Umbilical cord (tissue), 1 donor: ENCODE measurements at regions not wholly inside any gene's neighbourhood (a gene's known extent, or its start where the extent isn't known, plus 50 kb on each side); places are given as distances from the start of the nearest gene placed in this dataset.

Experiments
- DNase-seq: peaks from one replicate; pipeline ENCODE4 v3.0.0-alpha.2; 2015; ENCODE audit warnings: low spot score

DNA sequence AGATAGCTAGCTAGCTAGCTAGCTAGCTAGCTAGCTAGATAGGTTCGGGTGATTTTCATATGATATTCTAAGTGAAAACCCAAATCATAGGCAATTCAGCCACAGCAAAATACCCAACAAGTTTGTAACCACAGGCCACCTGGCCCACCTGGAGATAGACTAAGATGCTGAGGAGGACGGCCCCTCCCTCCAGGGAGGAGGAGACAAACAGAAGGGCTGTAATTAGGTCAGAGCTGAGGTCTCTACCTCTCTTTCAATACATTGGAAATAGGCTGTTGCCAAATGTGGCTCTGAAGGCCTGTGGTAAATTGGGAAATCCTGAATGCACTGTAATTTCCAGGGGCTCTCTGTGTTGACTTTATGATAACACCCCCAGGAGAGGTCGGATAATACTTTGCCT, 382.2 kb downstream of the FGF9 start:
- DNase-seq = no peak

DNA sequence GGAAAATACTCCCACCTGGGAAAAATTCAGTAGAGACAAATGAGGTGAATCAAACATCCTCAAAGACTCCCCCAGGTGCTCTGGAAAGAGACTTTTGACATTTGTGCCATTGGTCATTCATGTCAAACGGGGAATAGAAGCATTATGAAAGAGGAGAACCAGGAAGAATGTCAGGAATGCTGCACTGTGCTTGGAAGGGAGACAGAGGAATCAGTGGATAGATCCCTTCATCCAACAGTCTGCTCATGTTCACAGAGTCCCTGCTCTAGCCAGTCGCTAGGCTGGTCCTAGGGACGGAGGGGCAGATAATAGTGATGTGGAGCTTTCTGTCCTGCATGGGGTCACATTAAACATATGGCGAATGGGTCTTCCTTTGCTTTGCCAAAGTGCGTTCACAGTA, 384.4 kb downstream of the FGF9 start:
- no peak for DNase-seq

DNA sequence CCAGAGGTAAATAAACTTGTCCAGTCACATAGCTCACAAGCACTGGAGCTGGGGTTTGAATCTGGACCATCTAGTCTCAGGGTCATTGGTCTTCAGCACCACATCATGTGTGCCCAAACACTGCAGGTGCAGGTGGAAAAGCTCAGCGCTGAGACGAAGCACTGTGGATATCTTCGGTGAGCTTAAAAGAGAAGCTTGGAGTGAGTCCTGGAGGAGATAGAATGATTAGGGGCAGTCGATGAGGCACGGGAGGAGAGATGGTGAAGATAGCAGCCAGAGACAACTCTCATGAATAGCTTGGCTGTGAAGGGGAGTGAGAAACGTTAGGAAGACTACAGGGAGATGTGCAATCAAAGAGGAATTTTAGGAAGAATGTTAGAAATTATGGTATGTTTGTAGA, 389.3 kb downstream of the FGF9 start:
- DNase-seq = no peak

GRCh38 chr13:22061371-22061805, 390.5 kb downstream of the FGF9 start:
- DNase-seq = no peak

DNA sequence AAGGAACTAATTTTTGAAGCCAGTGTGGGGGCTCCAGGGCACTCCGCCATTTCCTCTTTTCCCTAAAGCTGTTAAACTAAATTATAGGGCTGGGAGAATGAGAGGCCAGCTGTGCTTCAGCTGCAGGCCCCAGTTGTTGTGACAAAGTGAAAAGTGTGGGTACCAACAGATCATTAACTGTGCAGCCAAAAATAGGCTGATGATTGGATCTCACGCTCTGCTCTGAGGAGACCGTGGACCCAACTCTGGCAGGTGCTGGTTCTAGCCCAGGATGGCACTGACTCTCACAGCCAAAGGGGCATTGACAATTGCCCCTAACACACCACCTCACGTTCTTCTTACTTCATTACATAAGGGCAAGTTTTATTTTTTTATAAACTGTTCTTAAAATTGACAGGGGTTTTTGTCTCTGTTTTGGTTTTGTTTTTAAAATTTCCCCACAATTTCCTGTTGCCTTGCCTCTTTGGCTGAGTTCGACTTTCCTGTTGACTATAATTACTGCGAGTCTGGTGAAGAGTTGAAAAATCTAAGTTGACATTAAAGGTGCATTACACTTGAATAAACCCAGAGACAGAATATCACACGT, 391.0 kb downstream of the FGF9 start:
- DNase-seq = no peak

GRCh38 chr13:22062478-22063205, 391.8 kb downstream of the FGF9 start:
- DNase-seq = no peak

- no peak for DNase-seq
These were observed 392.7 kb downstream of the FGF9 start for GRCh38 chr13:22063416-22064124.

DNA sequence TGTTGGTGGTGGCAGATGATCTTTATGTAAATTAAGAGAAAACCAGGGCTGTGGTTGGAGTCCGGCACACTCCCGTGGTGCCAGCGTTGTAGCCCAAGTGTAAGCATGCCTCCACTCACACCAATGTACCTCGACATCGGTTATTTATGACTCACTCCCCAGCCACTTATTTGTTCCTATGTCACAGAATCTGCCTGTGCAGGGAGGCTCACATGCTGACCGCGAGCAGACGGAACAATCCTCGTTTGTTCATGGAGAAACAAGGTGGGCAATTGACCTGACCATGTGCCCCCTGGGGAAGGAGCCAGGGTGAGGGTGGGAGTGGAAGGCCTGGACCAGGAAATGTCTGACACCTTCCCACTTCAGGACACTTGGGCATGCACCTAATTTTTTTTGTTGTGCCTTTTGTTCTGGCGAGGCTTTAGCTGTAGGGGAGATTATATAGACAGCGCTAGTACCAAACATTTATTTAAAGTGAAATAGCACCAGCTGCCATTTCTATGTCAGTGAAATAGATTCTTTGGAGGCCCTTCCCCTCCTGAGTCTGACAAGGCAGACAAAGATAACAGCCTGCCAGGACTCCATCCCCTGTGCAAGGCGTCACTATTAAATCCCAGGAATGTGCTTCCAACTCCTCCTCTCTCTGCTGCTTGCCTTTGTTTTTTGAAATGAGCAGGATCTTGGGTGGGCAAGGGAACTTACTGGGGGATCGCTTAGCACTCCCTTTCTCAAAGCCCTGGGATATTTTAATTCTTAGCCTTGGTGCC, 394.2 kb downstream of the FGF9 start:
- DNase-seq = peak; percentile 80

- DNase-seq = no peak
These were observed 402.8 kb downstream of the FGF9 start for GRCh38 chr13:22073718-22074117.

DNA sequence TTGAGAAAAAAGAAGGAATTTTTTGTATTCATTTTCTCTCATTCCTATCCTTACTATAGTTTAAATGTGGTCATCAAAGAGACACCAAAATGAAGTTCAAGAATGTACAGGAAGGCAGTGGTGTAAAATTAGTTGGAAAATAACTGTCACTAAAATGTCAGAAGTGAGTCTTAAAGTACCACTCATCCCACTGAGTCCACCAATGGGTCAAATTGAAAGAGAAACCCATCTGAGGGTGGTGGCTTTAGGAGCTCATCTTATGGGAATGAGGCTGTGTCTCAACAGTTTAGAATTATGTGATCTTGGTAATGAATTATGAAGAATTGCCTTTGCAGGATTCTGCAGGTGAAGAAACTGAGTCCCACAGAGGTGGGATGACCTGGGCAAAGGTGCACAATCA, 403.5 kb downstream of the FGF9 start:
- DNase-seq = no peak

GRCh38 chr13:22076658-22077057, 405.8 kb downstream of the FGF9 start:
- DNase-seq = no peak

GRCh38 chr13:22077205-22077683, 406.4 kb downstream of the FGF9 start:
- DNase-seq = no peak

DNA sequence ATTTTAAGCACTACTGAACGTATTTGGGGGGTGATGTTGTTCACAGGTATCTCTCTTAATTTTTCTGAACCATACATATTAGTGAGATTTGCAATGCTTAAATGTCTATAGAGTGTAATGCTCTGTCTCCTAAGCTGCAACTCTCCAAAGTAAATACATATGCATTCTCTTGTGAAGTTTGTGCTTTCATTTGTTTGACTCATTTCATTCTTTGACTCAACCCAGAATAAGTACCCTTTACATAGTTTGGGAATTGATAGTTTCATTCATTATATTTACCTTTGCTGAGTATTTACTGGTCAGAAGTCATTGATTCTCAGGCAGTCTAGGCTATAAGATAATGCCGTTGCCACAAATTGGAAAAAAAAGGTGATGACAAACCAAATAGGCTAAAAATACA, 406.9 kb downstream of the FGF9 start:
- DNase-seq = no peak

- no peak for DNase-seq
These were observed 409.1 kb downstream of the FGF9 start for GRCh38 chr13:22079961-22080360.

GRCh38 chr13:22080832-22081231, 410.0 kb downstream of the FGF9 start:
- DNase-seq = no peak

- no peak for DNase-seq
These were observed 410.6 kb downstream of the FGF9 start for GRCh38 chr13:22081430-22081829.

GRCh38 chr13:22082030-22082429, 411.2 kb downstream of the FGF9 start:
- no peak for DNase-seq

GRCh38 chr13:22082437-22083100, 411.7 kb downstream of the FGF9 start:
- no peak for DNase-seq

DNA sequence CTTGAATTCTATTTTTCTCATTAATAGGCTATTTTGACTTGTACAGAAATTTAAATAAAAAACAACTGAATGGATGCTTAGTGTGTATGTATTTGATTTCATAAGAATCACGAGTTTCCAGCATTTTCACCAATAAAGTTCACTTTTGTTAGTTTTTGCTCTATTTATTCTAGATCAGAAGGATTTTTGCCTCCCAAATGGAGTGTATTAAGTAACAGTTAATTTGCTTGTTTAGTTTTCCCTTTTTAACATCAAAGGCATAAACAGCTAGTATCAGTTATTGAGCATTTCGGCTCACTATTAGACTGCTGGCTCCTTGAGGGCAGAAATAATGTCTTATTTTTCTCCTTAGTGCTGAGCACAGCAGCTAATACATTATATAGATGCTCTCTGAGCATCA, 414.1 kb downstream of the FGF9 start:
- DNase-seq = no peak

- peak; percentile 90 for DNase-seq
These were observed 415.9 kb downstream of the FGF9 start for GRCh38 chr13:22086597-22087330.

GRCh38 chr13:22090106-22090505, 419.2 kb downstream of the FGF9 start:
- no peak for DNase-seq
